ENCODE measurements at regions not wholly inside any gene's neighbourhood (a gene's known extent, or its start where the extent isn't known, plus 50 kb on each side); places are given as distances from the start of the nearest gene placed in this dataset. TPM values are rescaled to one million over a fixed set of nuclear protein-coding genes. Genes with fewer than 3 reads are reported as not detected.

- CTCF ChIA-PET: no interaction called here
- H3K27me3 ChIP-seq (ENCODE audit: control insufficient read depth, insufficient read depth, low read length): no peaks in the 10 kb centered on the region
- no peaks in the 10 kb centered on the region for H3K9me3 ChIP-seq (ENCODE audit: control insufficient read depth, insufficient read depth, low read length)
- POLR2A ChIA-PET: no interaction called here
- H3K4me3 ChIP-seq (ENCODE audit: low read depth, low read length): no peak overlapping the region
- DNase-seq (ENCODE audit: low read depth, low spot score): no peak
- TF ChIP-seq CTCF (IDR thresholded peaks at IDR 0.05; ENCODE audit: low read depth, low read length): no peak
- H3K27ac ChIP-seq (ENCODE audit: low read depth, low read length): no peak overlapping the region
These were observed 56.6 kb upstream of the ATXN7L3B start for GRCh38 chr12:74481078-74481477.

GRCh38 chr12:74482115-74482514 lies 55.5 kb upstream of the ATXN7L3B start:
- DNase-seq (ENCODE audit: low read depth, low spot score): no peak
- no peaks in the 10 kb centered on the region for H3K27me3 ChIP-seq (ENCODE audit: control insufficient read depth, insufficient read depth, low read length)
- ChIA-PET POLR2A (no interaction called here), CTCF (no interaction called here)
- no peaks in the 10 kb centered on the region for H3K9me3 ChIP-seq (ENCODE audit: control insufficient read depth, insufficient read depth, low read length)
- no peak overlapping the region for H3K27ac ChIP-seq (ENCODE audit: low read depth, low read length)
- no peak overlapping the region for H3K4me3 ChIP-seq (ENCODE audit: low read depth, low read length)
- TF ChIP-seq CTCF (IDR thresholded peaks at IDR 0.05; ENCODE audit: low read depth, low read length): no peak

- ChIA-PET CTCF (no interaction called here), POLR2A (no interaction called here)
- Histone ChIP-seq H3K9me3 (ENCODE audit: control insufficient read depth, insufficient read depth, low read length) (no peaks in the 10 kb centered on the region), H3K27me3 (ENCODE audit: control insufficient read depth, insufficient read depth, low read length) (no peaks in the 10 kb centered on the region), H3K4me3 (ENCODE audit: low read depth, low read length) (no peak overlapping the region), H3K27ac (ENCODE audit: low read depth, low read length) (no peak overlapping the region)
- TF ChIP-seq CTCF (IDR thresholded peaks at IDR 0.05; ENCODE audit: low read depth, low read length): no peak
- no peak for DNase-seq (ENCODE audit: low read depth, low spot score)
These were observed 54.6 kb upstream of the ATXN7L3B start for GRCh38 chr12:74483057-74483456.

Small RNAs in the stretch of these regions (small RNA-seq; reads per million reads assigned to genes)
- not detected for gene AC090502.2 (ENCODE audit: insufficient read length, low read depth)
- gene RF00096 (ENCODE audit: insufficient read length, low read depth): not detected
- not detected for gene RNU6-1012P (ENCODE audit: insufficient read length, low read depth)

Measured in AG04450 (cell line).